Neural crest cell (in vitro differentiated cells): ENCODE measurements at regions not wholly inside any gene's neighbourhood (a gene's known extent, or its start where the extent isn't known, plus 50 kb on each side); places are given as distances from the start of the nearest gene placed in this dataset.

Source experiments
- DNase-seq: peaks from one replicate; pipeline ENCODE4 v3.0.0; 2021; ENCODE audit warnings: low read depth, mixed read lengths, low spot score
- H3K27ac Mint-ChIP-seq: one replicate; pipeline ENCODE4 v1.8.0; 2021; ENCODE audit warnings: mild to moderate bottlenecking, mixed read lengths; ENCODE audit not compliant: unreplicated experiment
- H3K27me3 Mint-ChIP-seq: 2 replicates; pipeline ENCODE4 v1.8.0; 2021; ENCODE audit warnings: low read depth, mild to moderate bottlenecking, mixed read lengths
- H3K36me3 Mint-ChIP-seq: 2 replicates; pipeline ENCODE4 v1.8.0; 2021; ENCODE audit warnings: low read depth, mild to moderate bottlenecking, mixed read lengths
- H3K4me1 Mint-ChIP-seq: 2 replicates; pipeline ENCODE4 v1.8.0; 2021; ENCODE audit warnings: mixed read lengths
- H3K4me3 Mint-ChIP-seq: one replicate; pipeline ENCODE4 v1.8.0; 2021; ENCODE audit warnings: mild to moderate bottlenecking, mixed read lengths
- H3K9me3 Mint-ChIP-seq: 2 replicates; pipeline ENCODE4 v1.8.0; 2021; ENCODE audit warnings: mixed read lengths
- TF ChIP-seq, protein P1 (sequence below): fragments of 200-600 bp; sonication (generic); conservative IDR thresholded peaks from 2 replicates; pipeline ENCODE4 v1.5.0; 2021; ENCODE audit warnings: antibody characterized with exemption, mild to moderate bottlenecking

DNA sequence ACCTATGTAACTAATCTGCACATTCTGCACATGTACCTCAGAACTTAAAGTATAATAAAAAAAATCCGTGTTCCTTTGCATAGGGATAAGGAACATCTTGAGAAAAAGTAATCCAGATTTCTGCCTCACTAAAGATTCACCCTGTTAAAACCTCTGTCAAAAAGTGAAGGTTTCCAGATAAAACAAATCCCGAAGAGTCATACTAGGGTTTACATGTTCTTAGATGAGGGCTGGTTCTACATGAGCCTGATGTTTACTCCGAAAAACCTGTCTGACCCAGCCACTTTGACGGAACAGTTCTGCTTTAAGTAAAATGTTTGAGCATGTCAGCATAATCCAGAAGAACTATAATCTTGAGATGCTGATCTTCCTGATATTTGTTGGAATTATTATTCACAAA lies 515.6 kb upstream of the SLC8A1 start:
- no peaks in the 10 kb centered on the region for H3K9me3 Mint-ChIP-seq
- no peaks in the 10 kb centered on the region for H3K36me3 Mint-ChIP-seq
- no peaks in the 10 kb centered on the region for H3K27me3 Mint-ChIP-seq
- H3K27ac Mint-ChIP-seq, result no peak overlapping the region
- no peak overlapping the region for H3K4me3 Mint-ChIP-seq
- TF ChIP-seq, protein P1, sequence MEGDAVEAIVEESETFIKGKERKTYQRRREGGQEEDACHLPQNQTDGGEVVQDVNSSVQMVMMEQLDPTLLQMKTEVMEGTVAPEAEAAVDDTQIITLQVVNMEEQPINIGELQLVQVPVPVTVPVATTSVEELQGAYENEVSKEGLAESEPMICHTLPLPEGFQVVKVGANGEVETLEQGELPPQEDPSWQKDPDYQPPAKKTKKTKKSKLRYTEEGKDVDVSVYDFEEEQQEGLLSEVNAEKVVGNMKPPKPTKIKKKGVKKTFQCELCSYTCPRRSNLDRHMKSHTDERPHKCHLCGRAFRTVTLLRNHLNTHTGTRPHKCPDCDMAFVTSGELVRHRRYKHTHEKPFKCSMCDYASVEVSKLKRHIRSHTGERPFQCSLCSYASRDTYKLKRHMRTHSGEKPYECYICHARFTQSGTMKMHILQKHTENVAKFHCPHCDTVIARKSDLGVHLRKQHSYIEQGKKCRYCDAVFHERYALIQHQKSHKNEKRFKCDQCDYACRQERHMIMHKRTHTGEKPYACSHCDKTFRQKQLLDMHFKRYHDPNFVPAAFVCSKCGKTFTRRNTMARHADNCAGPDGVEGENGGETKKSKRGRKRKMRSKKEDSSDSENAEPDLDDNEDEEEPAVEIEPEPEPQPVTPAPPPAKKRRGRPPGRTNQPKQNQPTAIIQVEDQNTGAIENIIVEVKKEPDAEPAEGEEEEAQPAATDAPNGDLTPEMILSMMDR, result no peak
- H3K4me1 Mint-ChIP-seq, result no peaks in the 10 kb centered on the region
- DNase-seq, result no peak

DNA sequence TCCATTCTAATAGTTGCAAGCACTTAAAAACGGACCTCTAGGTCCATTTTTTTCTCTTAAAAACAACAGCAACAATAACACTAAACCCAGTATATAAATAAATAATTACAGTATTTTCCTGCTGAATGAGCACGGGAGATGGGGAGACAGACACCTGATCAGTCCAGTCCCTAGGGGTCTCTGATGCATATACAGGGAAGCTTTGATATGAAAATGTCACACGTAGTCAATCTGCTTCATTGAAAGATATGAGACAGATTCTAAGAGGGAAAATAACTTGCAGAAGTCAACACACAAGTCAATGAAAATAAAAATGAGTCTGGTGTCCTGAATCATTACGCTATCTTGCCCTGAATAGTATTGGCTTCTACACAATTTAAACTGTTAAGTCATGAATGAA lies 523.3 kb upstream of the SLC8A1 start:
- Mint-ChIP-seq H3K9me3 (no peaks in the 10 kb centered on the region), H3K4me3 (no peak overlapping the region), H3K4me1 (no peaks in the 10 kb centered on the region), H3K27me3 (no peaks in the 10 kb centered on the region), H3K27ac (no peak overlapping the region), H3K36me3 (no peaks in the 10 kb centered on the region)
- TF ChIP-seq, protein P1, result no peak
- no peak for DNase-seq

DNA sequence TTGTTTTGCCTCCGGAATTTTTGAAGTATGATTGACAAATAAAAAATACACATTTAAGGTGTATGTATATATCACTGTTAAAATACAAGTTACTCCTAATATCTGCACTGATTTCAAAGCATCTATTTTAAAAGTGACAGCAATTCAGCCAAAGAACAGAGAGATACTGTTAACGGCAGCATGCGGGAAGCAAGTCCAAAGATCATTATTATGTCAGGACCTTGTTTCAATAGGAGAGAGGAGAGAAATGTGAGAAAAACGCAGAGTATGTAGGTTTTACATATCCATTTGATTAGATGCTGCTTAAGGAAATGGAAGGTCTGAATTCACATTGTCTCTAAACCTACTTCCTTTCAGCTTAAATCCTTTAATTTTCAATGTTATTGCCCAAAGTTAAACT lies 545.5 kb upstream of the SLC8A1 start:
- H3K9me3 Mint-ChIP-seq, result no peaks in the 10 kb centered on the region
- TF ChIP-seq, protein P1, result no peak
- H3K27ac Mint-ChIP-seq, result no peak overlapping the region
- no peak for DNase-seq
- no peaks in the 10 kb centered on the region for H3K36me3 Mint-ChIP-seq
- H3K4me3 Mint-ChIP-seq, result no peak overlapping the region
- H3K4me1 Mint-ChIP-seq, result peaks cover 23% of the 10 kb centered on the region
- no peaks in the 10 kb centered on the region for H3K27me3 Mint-ChIP-seq

DNA sequence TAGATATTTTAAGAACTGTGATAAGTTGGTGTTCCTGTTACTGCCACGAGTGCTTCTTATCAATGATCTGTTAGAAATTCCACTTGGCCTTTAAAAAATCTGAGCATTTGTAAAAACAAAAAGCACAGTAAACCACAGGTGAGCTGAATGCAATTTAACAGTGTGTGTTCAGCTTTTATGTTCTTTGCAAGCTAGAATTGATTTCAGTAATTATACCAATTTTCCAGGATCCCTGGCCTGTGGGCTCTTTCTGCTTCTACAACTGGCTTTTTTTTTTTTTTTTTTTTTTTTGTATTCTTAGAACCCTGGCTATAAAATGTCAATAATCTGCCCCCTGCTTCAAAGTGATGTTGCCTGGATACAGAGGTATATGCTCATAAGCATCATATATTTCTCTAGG lies 548.5 kb upstream of the SLC8A1 start:
- H3K27ac Mint-ChIP-seq, result no peak overlapping the region
- H3K9me3 Mint-ChIP-seq, result no peaks in the 10 kb centered on the region
- no peaks in the 10 kb centered on the region for H3K36me3 Mint-ChIP-seq
- no peak for DNase-seq
- TF ChIP-seq, protein P1, result no peak
- no peaks in the 10 kb centered on the region for H3K27me3 Mint-ChIP-seq
- peaks cover 23% of the 10 kb centered on the region for H3K4me1 Mint-ChIP-seq
- H3K4me3 Mint-ChIP-seq, result no peak overlapping the region

DNA sequence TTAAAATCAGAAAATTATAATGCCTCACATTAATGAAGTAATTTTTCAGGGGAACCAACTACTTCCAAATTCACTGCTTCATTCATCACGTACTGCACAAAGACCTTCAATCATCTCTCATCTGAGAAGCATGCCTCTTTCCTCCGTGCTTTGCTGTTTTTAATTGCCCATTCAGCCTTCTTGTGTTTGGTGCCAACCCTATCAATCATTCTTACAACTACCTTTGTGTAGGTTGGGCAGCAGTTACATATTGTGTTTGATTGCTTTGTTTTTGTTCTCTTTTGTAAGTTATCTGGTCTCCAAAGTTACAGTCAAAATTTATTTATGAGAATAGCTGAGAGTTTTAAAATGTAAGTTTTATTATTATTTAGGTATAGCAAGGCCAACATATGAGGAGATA lies 549.0 kb upstream of the SLC8A1 start:
- DNase-seq, result no peak
- Mint-ChIP-seq H3K27ac (no peak overlapping the region), H3K27me3 (no peaks in the 10 kb centered on the region), H3K4me3 (no peak overlapping the region), H3K4me1 (peaks cover 19% of the 10 kb centered on the region), H3K9me3 (no peaks in the 10 kb centered on the region), H3K36me3 (no peaks in the 10 kb centered on the region)
- TF ChIP-seq, protein P1, result no peak

DNA sequence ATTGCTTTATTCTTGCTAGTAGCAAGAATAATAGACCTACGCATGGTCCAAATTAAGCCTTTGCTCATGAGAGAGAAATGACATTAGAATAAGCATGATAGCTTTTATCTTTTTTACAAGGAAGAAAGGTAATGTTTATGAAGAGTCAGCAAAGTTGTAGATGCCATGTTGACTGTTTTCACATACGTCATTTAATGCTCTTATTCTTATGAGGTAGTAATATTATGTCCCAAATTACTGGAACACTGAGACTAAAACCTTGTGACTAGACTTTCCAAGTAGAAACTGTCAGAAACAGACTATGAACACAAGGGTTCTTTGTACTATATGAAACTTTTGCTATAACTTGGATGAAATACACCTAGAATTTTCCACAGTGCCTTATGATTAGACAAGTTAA lies 552.8 kb upstream of the SLC8A1 start:
- Mint-ChIP-seq H3K4me3 (no peak overlapping the region), H3K4me1 (peaks cover 11% of the 10 kb centered on the region), H3K9me3 (no peaks in the 10 kb centered on the region), H3K27me3 (no peaks in the 10 kb centered on the region), H3K27ac (no peak overlapping the region), H3K36me3 (no peaks in the 10 kb centered on the region)
- TF ChIP-seq, protein P1, result no peak
- no peak for DNase-seq
